ENCODE measurements at regions not wholly inside any gene's neighbourhood (a gene's known extent, or its start where the extent isn't known, plus 50 kb on each side); places are given as distances from the start of the nearest gene placed in this dataset.

GRCh38 chr9:107542411-107543157 lies 53.0 kb upstream of the KLF4 start:
- Mint-ChIP-seq H3K9me3 (ENCODE audit: low read depth, unreplicated experiment) (no peaks in the 10 kb centered on the region), H3K4me3 (ENCODE audit: low read depth, unreplicated experiment) (no peak overlapping the region), H3K36me3 (ENCODE audit: insufficient read depth, unreplicated experiment) (peaks cover 14% of the 10 kb centered on the region), H3K4me1 (ENCODE audit: low read depth, unreplicated experiment) (peaks cover 28% of the 10 kb centered on the region), H3K27ac (ENCODE audit: unreplicated experiment) (no peak overlapping the region), H3K27me3 (ENCODE audit: unreplicated experiment) (no peaks in the 10 kb centered on the region)
- intact Hi-C loops (cut with micrococcal nuclease; ENCODE audit: unreplicated experiment): no loop called here
- no TSS peak for BruUV-seq (replicated peaks)
- CTCF ChIA-PET: no interaction called here
- TF ChIP-seq, protein P1, sequence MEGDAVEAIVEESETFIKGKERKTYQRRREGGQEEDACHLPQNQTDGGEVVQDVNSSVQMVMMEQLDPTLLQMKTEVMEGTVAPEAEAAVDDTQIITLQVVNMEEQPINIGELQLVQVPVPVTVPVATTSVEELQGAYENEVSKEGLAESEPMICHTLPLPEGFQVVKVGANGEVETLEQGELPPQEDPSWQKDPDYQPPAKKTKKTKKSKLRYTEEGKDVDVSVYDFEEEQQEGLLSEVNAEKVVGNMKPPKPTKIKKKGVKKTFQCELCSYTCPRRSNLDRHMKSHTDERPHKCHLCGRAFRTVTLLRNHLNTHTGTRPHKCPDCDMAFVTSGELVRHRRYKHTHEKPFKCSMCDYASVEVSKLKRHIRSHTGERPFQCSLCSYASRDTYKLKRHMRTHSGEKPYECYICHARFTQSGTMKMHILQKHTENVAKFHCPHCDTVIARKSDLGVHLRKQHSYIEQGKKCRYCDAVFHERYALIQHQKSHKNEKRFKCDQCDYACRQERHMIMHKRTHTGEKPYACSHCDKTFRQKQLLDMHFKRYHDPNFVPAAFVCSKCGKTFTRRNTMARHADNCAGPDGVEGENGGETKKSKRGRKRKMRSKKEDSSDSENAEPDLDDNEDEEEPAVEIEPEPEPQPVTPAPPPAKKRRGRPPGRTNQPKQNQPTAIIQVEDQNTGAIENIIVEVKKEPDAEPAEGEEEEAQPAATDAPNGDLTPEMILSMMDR (IDR thresholded peaks at IDR 0.05; ENCODE audit: unreplicated experiment): no peak
- DNase-seq: no peak

DNA sequence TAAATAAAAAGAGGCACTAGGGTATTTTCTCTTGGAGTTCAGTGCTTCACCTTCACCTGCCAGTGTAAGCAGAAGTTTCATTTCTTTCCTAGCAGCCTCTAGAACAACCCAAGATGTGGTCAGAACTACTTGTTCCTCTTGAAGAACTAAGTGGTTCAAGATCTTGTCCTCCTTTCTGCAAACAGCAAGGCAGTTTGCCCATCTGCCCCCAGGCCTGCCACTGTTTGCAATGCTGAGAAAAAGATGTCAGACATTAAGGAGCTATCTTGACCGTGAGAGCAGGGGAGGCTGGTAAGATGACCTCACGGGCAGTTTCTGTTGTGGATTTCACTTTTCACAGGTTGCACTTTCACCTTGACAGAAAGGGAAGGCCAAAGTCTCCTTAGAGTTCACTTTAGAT lies 52.0 kb upstream of the KLF4 start:
- no TSS peak for BruUV-seq (replicated peaks)
- H3K36me3 Mint-ChIP-seq (ENCODE audit: insufficient read depth, unreplicated experiment): peaks cover 5% of the 10 kb centered on the region

GRCh38 chr9:107540164-107540561 lies 50.6 kb upstream of the KLF4 start:
- TF ChIP-seq, protein P1 (IDR thresholded peaks at IDR 0.05; ENCODE audit: unreplicated experiment): no peak
- no peak overlapping the region for H3K4me3 Mint-ChIP-seq (ENCODE audit: low read depth, unreplicated experiment)
- no peak overlapping the region for H3K27ac Mint-ChIP-seq (ENCODE audit: unreplicated experiment)
- intact Hi-C loops (cut with micrococcal nuclease; ENCODE audit: unreplicated experiment): no loop called here
- H3K36me3 Mint-ChIP-seq (ENCODE audit: insufficient read depth, unreplicated experiment): peaks cover 5% of the 10 kb centered on the region
- H3K4me1 Mint-ChIP-seq (ENCODE audit: low read depth, unreplicated experiment): peaks cover 8% of the 10 kb centered on the region
- no TSS peak for BruUV-seq (replicated peaks)
- CTCF ChIA-PET: no interaction called here
- H3K9me3 Mint-ChIP-seq (ENCODE audit: low read depth, unreplicated experiment): no peaks in the 10 kb centered on the region
- DNase-seq: no peak
- H3K27me3 Mint-ChIP-seq (ENCODE audit: unreplicated experiment): no peaks in the 10 kb centered on the region

More for the DNA sequence above, 52.0 kb upstream of the KLF4 start:
- Mint-ChIP-seq H3K4me3 (ENCODE audit: low read depth, unreplicated experiment) (no peak overlapping the region), H3K4me1 (ENCODE audit: low read depth, unreplicated experiment) (peaks cover 18% of the 10 kb centered on the region), H3K27ac (ENCODE audit: unreplicated experiment) (no peak overlapping the region), H3K27me3 (ENCODE audit: unreplicated experiment) (no peaks in the 10 kb centered on the region), H3K9me3 (ENCODE audit: low read depth, unreplicated experiment) (no peaks in the 10 kb centered on the region)
- TF ChIP-seq, protein P1 (IDR thresholded peaks at IDR 0.05; ENCODE audit: unreplicated experiment): no peak
- intact Hi-C loops (cut with micrococcal nuclease; ENCODE audit: unreplicated experiment): no loop called here
- CTCF ChIA-PET: no interaction called here
- DNase-seq: no peak

DNA sequence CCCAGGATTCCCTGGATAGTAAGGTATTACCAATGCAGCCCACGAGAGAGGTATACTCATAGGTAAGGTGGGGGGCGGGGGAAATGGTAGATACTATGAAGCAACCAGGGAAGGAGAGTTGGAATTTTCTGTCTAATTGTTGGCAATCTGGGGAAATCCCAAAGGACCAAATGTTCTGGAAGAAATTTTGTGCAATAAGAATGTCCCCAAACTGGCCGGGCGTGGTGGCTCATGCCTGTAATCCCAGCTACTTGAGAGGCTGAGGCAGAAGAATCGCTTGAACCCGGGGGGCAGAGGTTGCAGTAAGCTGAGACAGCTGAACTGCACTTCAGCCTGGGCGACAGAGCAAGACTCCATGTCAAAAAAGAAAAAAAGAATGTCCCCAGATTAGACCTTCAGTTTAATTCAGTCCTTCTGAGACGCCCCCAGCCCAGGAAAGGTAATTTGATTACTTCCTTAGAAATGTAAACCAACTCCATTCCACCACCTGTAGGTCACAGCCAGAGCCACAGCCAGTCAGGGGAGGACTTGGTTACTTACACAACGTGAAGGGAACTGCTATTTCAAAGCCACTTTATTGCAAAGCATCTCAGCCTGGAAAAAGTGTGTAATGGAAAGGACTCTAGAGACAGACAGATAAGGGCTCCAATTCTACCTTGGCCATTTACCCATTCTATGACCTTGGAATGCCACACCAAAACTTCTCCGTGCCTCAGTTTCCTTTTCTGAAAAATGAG lies 50.0 kb upstream of the KLF4 start:
- no peaks in the 10 kb centered on the region for H3K9me3 Mint-ChIP-seq (ENCODE audit: low read depth, unreplicated experiment)
- CTCF ChIA-PET: no interaction called here
- TF ChIP-seq, protein P1 (IDR thresholded peaks at IDR 0.05; ENCODE audit: unreplicated experiment): no peak
- H3K27me3 Mint-ChIP-seq (ENCODE audit: unreplicated experiment): no peaks in the 10 kb centered on the region
- intact Hi-C loops (cut with micrococcal nuclease; ENCODE audit: unreplicated experiment): no loop called here
- no peaks in the 10 kb centered on the region for H3K36me3 Mint-ChIP-seq (ENCODE audit: insufficient read depth, unreplicated experiment)
- H3K4me3 Mint-ChIP-seq (ENCODE audit: low read depth, unreplicated experiment): no peak overlapping the region
- no peak overlapping the region for H3K27ac Mint-ChIP-seq (ENCODE audit: unreplicated experiment)
- peaks cover 8% of the 10 kb centered on the region for H3K4me1 Mint-ChIP-seq (ENCODE audit: low read depth, unreplicated experiment)
- BruUV-seq (replicated peaks): no TSS peak
- DNase-seq: no peak
